Osteocyte (in vitro differentiated cells): ENCODE measurements at regions not wholly inside any gene's neighbourhood (a gene's known extent, or its start where the extent isn't known, plus 50 kb on each side); places are given as distances from the start of the nearest gene placed in this dataset.

ENCODE experiments used
- DNase-seq: peaks from one replicate; pipeline ENCODE4 v3.0.0; 2021; ENCODE audit warnings: mixed read lengths; ENCODE audit not compliant: unreplicated experiment; ENCODE audit errors: extremely low spot score
- H3K27ac Mint-ChIP-seq: one replicate; pipeline ENCODE4 v1.8.0; 2021; ENCODE audit warnings: mild to moderate bottlenecking, mixed read lengths; ENCODE audit not compliant: unreplicated experiment
- H3K27me3 Mint-ChIP-seq: one replicate; pipeline ENCODE4 v1.8.0; 2021; ENCODE audit warnings: mixed read lengths; ENCODE audit not compliant: unreplicated experiment
- H3K36me3 Mint-ChIP-seq: one replicate; pipeline ENCODE4 v1.8.0; 2021; ENCODE audit warnings: mixed read lengths; ENCODE audit not compliant: unreplicated experiment
- H3K4me1 Mint-ChIP-seq: one replicate; pipeline ENCODE4 v1.8.0; 2021; ENCODE audit warnings: mixed read lengths; ENCODE audit not compliant: unreplicated experiment
- H3K4me3 Mint-ChIP-seq: one replicate; pipeline ENCODE4 v1.8.0; 2021; ENCODE audit warnings: mild to moderate bottlenecking, moderate library complexity, mixed read lengths; ENCODE audit not compliant: unreplicated experiment
- H3K9me3 Mint-ChIP-seq: one replicate; pipeline ENCODE4 v1.8.0; 2021; ENCODE audit warnings: mixed read lengths; ENCODE audit not compliant: unreplicated experiment
- TF ChIP-seq, protein P1 (sequence below): fragments of 200-600 bp; sonication (generic); IDR thresholded peaks from 2 replicates; pipeline ENCODE4 v1.5.0; 2021; ENCODE audit warnings: antibody characterized with exemption, mild to moderate bottlenecking, moderate library complexity

DNA sequence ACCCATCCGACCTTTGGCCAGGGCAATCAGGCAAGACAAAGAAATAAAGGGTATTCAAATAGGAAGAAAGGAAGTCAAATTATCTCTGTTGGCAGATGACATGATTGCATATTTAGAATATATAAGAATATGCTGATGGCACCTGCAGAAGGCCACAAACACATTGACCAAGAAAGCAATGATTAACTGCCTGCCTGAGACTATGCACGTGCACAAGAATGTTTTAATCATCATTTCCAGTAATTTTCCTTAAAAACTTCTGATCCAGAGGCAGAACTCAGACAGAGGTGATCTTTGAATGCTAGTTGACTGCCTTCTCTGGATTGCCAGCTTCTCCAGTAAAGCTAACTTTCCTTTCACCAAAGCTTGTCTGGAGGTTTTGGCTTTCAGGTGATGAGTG, 260.2 kb downstream of the DTWD2 start:
- Mint-ChIP-seq H3K27me3 (peaks cover 21% of the 10 kb centered on the region), H3K4me3 (no peak overlapping the region), H3K4me1 (no peaks in the 10 kb centered on the region), H3K9me3 (no peaks in the 10 kb centered on the region), H3K27ac (no peak overlapping the region), H3K36me3 (no peaks in the 10 kb centered on the region)
- TF ChIP-seq, protein P1, sequence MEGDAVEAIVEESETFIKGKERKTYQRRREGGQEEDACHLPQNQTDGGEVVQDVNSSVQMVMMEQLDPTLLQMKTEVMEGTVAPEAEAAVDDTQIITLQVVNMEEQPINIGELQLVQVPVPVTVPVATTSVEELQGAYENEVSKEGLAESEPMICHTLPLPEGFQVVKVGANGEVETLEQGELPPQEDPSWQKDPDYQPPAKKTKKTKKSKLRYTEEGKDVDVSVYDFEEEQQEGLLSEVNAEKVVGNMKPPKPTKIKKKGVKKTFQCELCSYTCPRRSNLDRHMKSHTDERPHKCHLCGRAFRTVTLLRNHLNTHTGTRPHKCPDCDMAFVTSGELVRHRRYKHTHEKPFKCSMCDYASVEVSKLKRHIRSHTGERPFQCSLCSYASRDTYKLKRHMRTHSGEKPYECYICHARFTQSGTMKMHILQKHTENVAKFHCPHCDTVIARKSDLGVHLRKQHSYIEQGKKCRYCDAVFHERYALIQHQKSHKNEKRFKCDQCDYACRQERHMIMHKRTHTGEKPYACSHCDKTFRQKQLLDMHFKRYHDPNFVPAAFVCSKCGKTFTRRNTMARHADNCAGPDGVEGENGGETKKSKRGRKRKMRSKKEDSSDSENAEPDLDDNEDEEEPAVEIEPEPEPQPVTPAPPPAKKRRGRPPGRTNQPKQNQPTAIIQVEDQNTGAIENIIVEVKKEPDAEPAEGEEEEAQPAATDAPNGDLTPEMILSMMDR = no peak
- no peak for DNase-seq

DNA sequence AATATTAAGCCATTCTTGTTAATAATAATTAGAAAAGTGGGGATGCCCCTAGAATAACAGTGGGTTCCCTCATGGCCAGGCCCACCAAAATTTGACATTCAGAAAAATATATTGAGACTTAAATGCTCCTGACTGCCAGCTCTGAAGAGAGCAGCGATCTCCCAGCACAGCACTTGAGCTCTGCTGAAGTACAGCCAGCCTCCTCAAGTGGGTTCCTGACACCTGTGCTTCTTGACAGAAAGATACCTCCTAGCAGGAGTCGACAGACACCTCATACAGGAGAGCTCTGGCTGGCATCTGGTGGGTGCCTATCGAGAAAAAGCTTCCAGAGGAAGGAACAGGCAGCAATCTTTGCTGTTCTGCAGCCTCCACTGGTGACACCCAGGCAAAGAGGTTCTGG, 261.5 kb downstream of the DTWD2 start:
- H3K4me1 Mint-ChIP-seq = peaks cover 5% of the 10 kb centered on the region
- H3K4me3 Mint-ChIP-seq = no peak overlapping the region
- H3K36me3 Mint-ChIP-seq = no peaks in the 10 kb centered on the region
- H3K9me3 Mint-ChIP-seq = no peaks in the 10 kb centered on the region
- H3K27ac Mint-ChIP-seq = no peak overlapping the region
- TF ChIP-seq, protein P1 = no peak
- no peak for DNase-seq
- peaks cover 21% of the 10 kb centered on the region for H3K27me3 Mint-ChIP-seq

DNA sequence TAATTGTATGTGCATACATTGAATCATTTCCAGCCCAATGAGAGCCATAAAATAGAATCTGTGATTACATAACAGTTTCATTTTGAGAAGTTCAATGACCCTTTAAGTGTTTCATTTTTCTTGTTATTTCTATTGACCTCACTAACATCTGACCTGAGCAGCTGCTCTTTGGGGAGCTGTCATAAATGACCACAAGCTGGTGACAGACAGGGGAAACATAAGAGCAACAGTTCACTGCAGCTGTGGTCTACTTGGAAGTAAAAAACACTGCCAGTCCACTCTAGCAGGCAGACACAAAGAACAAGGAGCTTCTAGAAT, 265.4 kb downstream of the DTWD2 start:
- TF ChIP-seq, protein P1 = no peak
- H3K4me1 Mint-ChIP-seq = peaks cover 5% of the 10 kb centered on the region
- H3K4me3 Mint-ChIP-seq = no peak overlapping the region
- no peak for DNase-seq
- H3K9me3 Mint-ChIP-seq = peaks cover 19% of the 10 kb centered on the region
- H3K27me3 Mint-ChIP-seq = peaks cover 23% of the 10 kb centered on the region
- no peaks in the 10 kb centered on the region for H3K36me3 Mint-ChIP-seq
- H3K27ac Mint-ChIP-seq = no peak overlapping the region

DNA sequence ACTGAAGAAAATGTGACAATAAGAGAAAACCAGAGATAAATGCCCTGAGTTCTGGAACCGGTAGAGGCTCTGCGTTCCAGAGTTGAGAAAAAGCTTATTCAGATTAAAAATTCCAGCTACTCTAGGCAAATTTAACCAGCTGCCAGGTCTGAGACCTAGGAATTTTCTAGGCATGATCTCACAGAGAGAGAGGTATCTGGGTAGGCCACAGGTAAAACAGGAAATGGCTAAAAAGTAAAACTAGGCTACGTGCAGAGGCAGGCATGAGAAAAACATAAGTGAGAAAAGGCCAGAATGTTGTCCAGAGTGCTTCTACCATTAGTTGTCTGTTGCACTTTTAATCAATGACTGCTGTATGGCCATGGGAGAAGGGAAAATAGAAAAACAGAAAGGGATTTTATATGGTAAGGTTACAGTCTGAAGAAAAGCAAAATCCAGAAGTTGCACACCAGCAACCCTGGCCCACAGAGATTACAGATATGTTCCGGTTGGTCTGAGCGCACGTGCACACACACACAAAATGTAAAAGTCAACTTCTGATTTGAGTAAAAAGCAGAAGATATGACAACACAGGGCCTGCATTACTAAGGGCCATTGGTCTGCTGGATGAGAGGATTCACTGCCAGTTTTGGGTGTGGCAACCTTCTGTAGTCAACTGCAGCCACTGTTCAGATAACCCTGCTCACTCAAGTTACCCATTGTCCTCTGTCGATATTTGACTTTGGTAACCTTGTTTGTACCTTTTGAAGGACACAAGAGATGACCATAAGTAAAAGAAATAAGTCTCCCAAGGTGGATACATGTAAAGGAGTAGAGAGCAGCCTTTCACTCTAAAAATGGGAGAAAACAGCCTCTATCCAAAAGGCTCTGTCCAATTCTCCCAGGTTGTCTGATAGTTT, 266.0 kb downstream of the DTWD2 start:
- peaks cover 24% of the 10 kb centered on the region for H3K27me3 Mint-ChIP-seq
- peaks cover 22% of the 10 kb centered on the region for H3K9me3 Mint-ChIP-seq
- H3K4me1 Mint-ChIP-seq = peaks cover 5% of the 10 kb centered on the region
- no peak for DNase-seq
- TF ChIP-seq, protein P1 = no peak
- H3K4me3 Mint-ChIP-seq = no peak overlapping the region
- no peak overlapping the region for H3K27ac Mint-ChIP-seq
- no peaks in the 10 kb centered on the region for H3K36me3 Mint-ChIP-seq

DNA sequence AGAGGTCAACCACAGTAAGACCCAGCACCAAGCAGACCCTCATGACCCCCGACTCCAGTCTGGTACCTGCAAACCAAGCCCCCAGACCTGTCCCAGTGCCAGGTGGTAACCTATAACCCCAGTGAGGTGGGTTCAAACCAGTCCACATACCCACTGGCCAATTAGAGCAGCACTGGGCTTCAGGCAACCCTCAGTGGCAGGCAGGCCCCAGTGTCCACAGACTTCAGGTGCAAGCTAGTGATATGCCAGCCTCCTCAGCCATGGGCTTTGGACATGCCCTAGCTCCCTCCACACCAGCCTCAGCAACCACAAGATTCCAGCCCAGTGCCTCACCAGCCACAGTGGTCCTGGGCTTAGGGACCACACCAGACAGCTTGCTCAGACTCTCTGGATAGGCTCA, 276.6 kb downstream of the DTWD2 start:
- DNase-seq = no peak
- H3K4me1 Mint-ChIP-seq = no peaks in the 10 kb centered on the region
- no peak overlapping the region for H3K4me3 Mint-ChIP-seq
- peaks cover 20% of the 10 kb centered on the region for H3K9me3 Mint-ChIP-seq
- no peak overlapping the region for H3K27ac Mint-ChIP-seq
- TF ChIP-seq, protein P1 = no peak
- peaks cover 2% of the 10 kb centered on the region for H3K36me3 Mint-ChIP-seq
- H3K27me3 Mint-ChIP-seq = no peaks in the 10 kb centered on the region
